RKO (cell line): ENCODE measurements at regions not wholly inside any gene's neighbourhood (a gene's known extent, or its start where the extent isn't known, plus 50 kb on each side); places are given as distances from the start of the nearest gene placed in this dataset.

ENCODE experiments used
- DNase-seq: peaks from one replicate; pipeline ENCODE4 v3.0.0-alpha.2; 2016; ENCODE audit warnings: low spot score

GRCh38 chr4:63620271-63620670, 789.0 kb downstream of the TECRL start:
- DNase-seq, result no peak

GRCh38 chr4:63619771-63620170, 789.5 kb downstream of the TECRL start:
- DNase-seq, result no peak

- DNase-seq, result no peak
These were observed 790.1 kb downstream of the TECRL start for GRCh38 chr4:63618883-63619718.

GRCh38 chr4:63607169-63607872, 801.9 kb downstream of the TECRL start:
- no peak for DNase-seq

GRCh38 chr4:63589796-63590195, 819.5 kb downstream of the TECRL start:
- DNase-seq, result no peak

GRCh38 chr4:63583561-63583960, 825.7 kb downstream of the TECRL start:
- no peak for DNase-seq

GRCh38 chr4:63583007-63583406, 826.2 kb downstream of the TECRL start:
- no peak for DNase-seq

- no peak for DNase-seq
These were observed 828.3 kb downstream of the TECRL start for GRCh38 chr4:63580796-63581475.

- DNase-seq, result peak; percentile 19
These were observed 830.9 kb downstream of the TECRL start for GRCh38 chr4:63578383-63578782.

GRCh38 chr4:63566658-63567057, 842.6 kb downstream of the TECRL start:
- DNase-seq, result no peak

GRCh38 chr4:63563288-63564014, 845.8 kb downstream of the TECRL start:
- peak; percentile 20 for DNase-seq

- no peak for DNase-seq
These were observed 850.5 kb downstream of the TECRL start for GRCh38 chr4:63558709-63559108.

GRCh38 chr4:63556332-63556731, 852.9 kb downstream of the TECRL start:
- no peak for DNase-seq

GRCh38 chr4:63553123-63553522, 856.1 kb downstream of the TECRL start:
- DNase-seq, result no peak

GRCh38 chr4:63541828-63542227, 867.4 kb downstream of the TECRL start:
- no peak for DNase-seq

- peak; percentile 1 for DNase-seq
These were observed 879.5 kb downstream of the TECRL start for GRCh38 chr4:63529581-63530337.

- peak; percentile 65 for DNase-seq
These were observed 880.8 kb downstream of the TECRL start for GRCh38 chr4:63528256-63528991.

- DNase-seq, result no peak
These were observed 883.0 kb downstream of the TECRL start for GRCh38 chr4:63526251-63526650.

- DNase-seq, result no peak
These were observed 884.5 kb downstream of the TECRL start for GRCh38 chr4:63524764-63525163.

- DNase-seq, result no peak
These were observed 903.4 kb downstream of the TECRL start for GRCh38 chr4:63505714-63506460.
